ENCODE measurements at regions not wholly inside any gene's neighbourhood (a gene's known extent, or its start where the extent isn't known, plus 50 kb on each side); places are given as distances from the start of the nearest gene placed in this dataset.

DNA sequence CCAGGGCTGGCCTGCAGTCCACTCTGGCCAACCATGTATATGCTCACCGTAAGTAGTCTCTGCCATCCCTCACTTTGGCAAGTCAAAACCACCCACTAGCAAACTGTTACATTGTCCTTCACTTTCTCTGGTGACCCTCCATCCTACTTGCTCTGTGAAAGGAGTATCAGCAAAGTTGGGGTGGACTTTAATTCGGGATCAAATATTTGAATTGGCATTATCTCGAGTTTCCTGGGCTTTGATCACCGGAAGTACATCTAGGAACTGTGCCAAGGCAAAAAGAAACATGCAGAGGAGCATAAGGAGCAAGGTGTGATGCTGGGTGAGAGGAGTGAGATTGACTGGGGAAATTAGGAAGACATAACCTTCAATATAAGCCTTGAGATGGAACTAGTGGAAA lies 188.9 kb upstream of the P2RY1 start:
- SMC1A ChIA-PET (ENCODE audit: uncharacterized antibody, unreplicated experiment), result interaction anchor here (0.7 kb wide), 1 partner anchor 65 kb away, joined by 3 read pairs; no protein-coding TSS in a partner anchor
- POLR2A ChIA-PET, result no interaction called here
- H3K9me3 ChIP-seq (replicated peaks; ENCODE audit: control insufficient read depth, insufficient read depth, low read length), result no peaks in the 10 kb centered on the region; the same call in 2 of the 3 replicates
- no peak overlapping the region for H3K9ac ChIP-seq (ENCODE audit: control insufficient read depth, insufficient read depth, low read length)
- no peaks in the 10 kb centered on the region for H3K79me2 ChIP-seq (ENCODE audit: control insufficient read depth, insufficient read depth, low read length)
- no peak overlapping the region for H3K4me2 ChIP-seq (ENCODE audit: control insufficient read depth, insufficient read depth)
- DNase-seq (ENCODE audit: low read depth, low spot score), result no peak
- 0 out of 2 replicates have a peak, but pooled peaks cover 2% of the 10 kb centered on the region for H3K4me1 ChIP-seq (ENCODE audit: control insufficient read depth, insufficient read depth, low read length)
- intact Hi-C loops (cut with micrococcal nuclease; ENCODE audit: unreplicated experiment) (no loop called here), in situ Hi-C loops (cut with MboI) (no loop called here)
- no TSS peak for BruUV-seq (replicated peaks)
- TF ChIP-seq REST (IDR thresholded peaks at IDR 0.05; ENCODE audit: low read depth, low read length), result no peak
- TF ChIP-seq SMARCA5 (IDR thresholded peaks at IDR 0.05), result no peak
- TF ChIP-seq TARDBP (IDR thresholded peaks at IDR 0.05; ENCODE audit: borderline replicate concordance), result no peak
- TF ChIP-seq GABPA (IDR thresholded peaks at IDR 0.05; ENCODE audit: low read depth), result no peak
- TF ChIP-seq CHD1 (IDR thresholded peaks at IDR 0.05; ENCODE audit: low read depth, low read length), result no peak
- no peak for TF ChIP-seq POU2F2 (IDR thresholded peaks at IDR 0.05; ENCODE audit: borderline replicate concordance, low read depth, low read length)
- TF ChIP-seq, protein P1, sequence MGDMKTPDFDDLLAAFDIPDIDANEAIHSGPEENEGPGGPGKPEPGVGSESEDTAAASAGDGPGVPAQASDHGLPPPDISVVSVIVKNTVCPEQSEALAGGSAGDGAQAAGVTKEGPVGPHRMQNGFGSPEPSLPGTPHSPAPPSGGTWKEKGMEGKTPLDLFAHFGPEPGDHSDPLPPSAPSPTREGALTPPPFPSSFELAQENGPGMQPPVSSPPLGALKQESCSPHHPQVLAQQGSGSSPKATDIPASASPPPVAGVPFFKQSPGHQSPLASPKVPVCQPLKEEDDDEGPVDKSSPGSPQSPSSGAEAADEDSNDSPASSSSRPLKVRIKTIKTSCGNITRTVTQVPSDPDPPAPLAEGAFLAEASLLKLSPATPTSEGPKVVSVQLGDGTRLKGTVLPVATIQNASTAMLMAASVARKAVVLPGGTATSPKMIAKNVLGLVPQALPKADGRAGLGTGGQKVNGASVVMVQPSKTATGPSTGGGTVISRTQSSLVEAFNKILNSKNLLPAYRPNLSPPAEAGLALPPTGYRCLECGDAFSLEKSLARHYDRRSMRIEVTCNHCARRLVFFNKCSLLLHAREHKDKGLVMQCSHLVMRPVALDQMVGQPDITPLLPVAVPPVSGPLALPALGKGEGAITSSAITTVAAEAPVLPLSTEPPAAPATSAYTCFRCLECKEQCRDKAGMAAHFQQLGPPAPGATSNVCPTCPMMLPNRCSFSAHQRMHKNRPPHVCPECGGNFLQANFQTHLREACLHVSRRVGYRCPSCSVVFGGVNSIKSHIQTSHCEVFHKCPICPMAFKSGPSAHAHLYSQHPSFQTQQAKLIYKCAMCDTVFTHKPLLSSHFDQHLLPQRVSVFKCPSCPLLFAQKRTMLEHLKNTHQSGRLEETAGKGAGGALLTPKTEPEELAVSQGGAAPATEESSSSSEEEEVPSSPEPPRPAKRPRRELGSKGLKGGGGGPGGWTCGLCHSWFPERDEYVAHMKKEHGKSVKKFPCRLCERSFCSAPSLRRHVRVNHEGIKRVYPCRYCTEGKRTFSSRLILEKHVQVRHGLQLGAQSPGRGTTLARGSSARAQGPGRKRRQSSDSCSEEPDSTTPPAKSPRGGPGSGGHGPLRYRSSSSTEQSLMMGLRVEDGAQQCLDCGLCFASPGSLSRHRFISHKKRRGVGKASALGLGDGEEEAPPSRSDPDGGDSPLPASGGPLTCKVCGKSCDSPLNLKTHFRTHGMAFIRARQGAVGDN (IDR thresholded peaks at IDR 0.05), result no peak
- H3K27me3 ChIP-seq (replicated peaks in 1 of 2; ENCODE audit: control insufficient read depth in 2 of 2, insufficient read depth in 2 of 2, low read length in 1 of 2), result no peaks in the 10 kb centered on the region
- no peak for ATAC-seq
- no peak for FAIRE-seq
- no peak overlapping the region for H3K27ac ChIP-seq (ENCODE audit: control insufficient read depth, insufficient read depth)
- H2AFZ ChIP-seq (ENCODE audit: control insufficient read depth, low read depth, low read length), result no peak overlapping the region
- CTCF ChIA-PET, result interaction anchor here (0.9 to 1.1 kb wide), 2 partner anchors 73 to 122 kb away, joined by 3 read pairs; no protein-coding TSS in a partner anchor
- no peaks in the 10 kb centered on the region for H3K36me3 ChIP-seq (ENCODE audit: control insufficient read depth in 2 of 2, insufficient read depth in 2 of 2, low read length in 1 of 2)
- 2% methylated on average over 4 of the region's 4 CpGs for WGBS (ENCODE audit: insufficient coverage, insufficient replicate concordance, low lambda C conversion rate, missing lambda C conversion rate)
- RAD21 ChIA-PET (ENCODE audit: unreplicated experiment), result no interaction called here
- H3K4me3 ChIP-seq, result no peak overlapping the region
- no peaks in the 10 kb centered on the region for H4K20me1 ChIP-seq (ENCODE audit: control insufficient read depth, insufficient read depth)
